K562 (cell line): ENCODE measurements at regions not wholly inside any gene's neighbourhood (a gene's known extent, or its start where the extent isn't known, plus 50 kb on each side); places are given as distances from the start of the nearest gene placed in this dataset.

ENCODE experiments used
- ATAC-seq: fragments of 200-7000 bp; cut with Tn5 transposase; 3 replicates; pipeline ENCODE4 v1.9.1; 2020; ENCODE audit warnings: moderate library complexity
- BruUV-seq: library from RNA; stranded (reverse); fragments of 400-500 nt; replicated peaks from 2 replicates; lab custom pipeline; 2021; lab: Mats Ljungman, UMichigan
- CTCF ChIA-PET: fragments of 300-600 bp; formaldehyde crosslinking; extraction: SDS; loops from one replicate; lab custom pipeline; 2021; ENCODE audit warnings: low intra/inter-chr PET ratio; lab: Yijun Ruan, JAX
- POLR2A ChIA-PET: fragments of 300-600, 350-650 bp; sonication (Branson Sonifier 250); formaldehyde crosslinking; extraction: SDS; loops from one replicate; lab custom pipeline; 2021; ENCODE audit warnings: antibody characterized with exemption, inconsistent platforms; lab: Yijun Ruan, JAX
- DNase-seq, 4 experiments: peaks; one replicate each; pipeline versions ENCODE4 v3.0.0 to v3.0.0-alpha.2; 2011 to 2018; ENCODE audit warnings: low spot score in 3 of 4, mixed read lengths in 3 of 4; ENCODE audit errors: extremely low read depth in 1 of 4
- FAIRE-seq: peaks from 2 replicates; lab custom pipeline; 2011; peaks lifted over from hg19 to GRCh38; lab: Jason Lieb, UNC
- H2AFZ ChIP-seq: 2 replicates; pipeline ENCODE4 v1.6.0; 2011; ENCODE audit warnings: low read depth, low read length, control low read depth, inconsistent platforms
- H3K27ac ChIP-seq: fragments of 200-600 bp; 3 replicates; pipeline ENCODE4 v1.8.0; 2011; ENCODE audit warnings: low read depth, mild to moderate bottlenecking, control low read depth, inconsistent platforms, low read length, moderate library complexity, mixed read lengths; ENCODE audit errors: extremely low read depth
- H3K27me3 ChIP-seq, 2 experiments: fragments of 300-600 bp in 1 of 2; 2 replicates in 1 of 2; 3 replicates in 1 of 2; pipeline versions ENCODE4 v1.6.0 to v1.8.0; 2011; ENCODE audit warnings: inconsistent platforms in 2 of 2, low read length in 2 of 2, mild to moderate bottlenecking in 1 of 2, mixed read lengths in 1 of 2, moderate library complexity in 1 of 2; ENCODE audit not compliant: control insufficient read depth in 2 of 2, insufficient read depth in 2 of 2
- H3K36me3 ChIP-seq: fragments of 300-600 bp; 3 replicates; pipeline ENCODE4 v1.8.0; 2011; ENCODE audit warnings: mild to moderate bottlenecking, low read length, inconsistent platforms; ENCODE audit not compliant: control insufficient read depth, insufficient read depth
- H3K4me1 ChIP-seq, 2 experiments: fragments of 200-600 bp in 1 of 2; replicated peaks in 1 of 2; 2 replicates in 1 of 2; 3 replicates in 1 of 2; pipeline versions ENCODE4 v1.5.1 to v1.8.0; 2011; ENCODE audit warnings: inconsistent platforms in 2 of 2, low read length in 2 of 2, mild to moderate bottlenecking in 1 of 2, mixed read lengths in 1 of 2, moderate library complexity in 1 of 2; ENCODE audit not compliant: control insufficient read depth in 2 of 2, insufficient read depth in 2 of 2
- H3K4me2 ChIP-seq: 2 replicates; pipeline ENCODE4 v1.6.1; 2011; ENCODE audit warnings: low read length, control low read depth, inconsistent platforms, mixed read lengths; ENCODE audit not compliant: insufficient read depth
- H3K4me3 ChIP-seq: fragments of 200-600 bp; sonication (generic), shearing (Covaris generic); 2 replicates; pipeline ENCODE4 v1.5.1; 2016; ENCODE audit warnings: control low read depth, inconsistent platforms
- H3K79me2 ChIP-seq: fragments of 200-600 bp; 3 replicates; pipeline ENCODE4 v1.8.0; 2011; ENCODE audit warnings: low read length, inconsistent platforms; ENCODE audit not compliant: control insufficient read depth, insufficient read depth
- H3K9ac ChIP-seq, 2 experiments: 2 replicates each; pipeline versions ENCODE4 v1.6.0 to v1.6.1; 2011; ENCODE audit warnings: low read depth in 2 of 2, low read length in 2 of 2, control low read depth in 1 of 2, inconsistent platforms in 1 of 2, mild to moderate bottlenecking in 1 of 2, mixed read lengths in 1 of 2; ENCODE audit not compliant: insufficient read depth in 1 of 2
- H3K9me1 ChIP-seq: one replicate; pipeline ENCODE4 v1.6.0; 2011; ENCODE audit warnings: inconsistent platforms, mild to moderate bottlenecking, low read length, moderate library complexity; ENCODE audit not compliant: control insufficient read depth, insufficient read depth
- H3K9me3 ChIP-seq: replicated peaks from 2 replicates; pipeline ENCODE4 v1.5.1; 2011; ENCODE audit warnings: low read depth, low read length, inconsistent platforms; ENCODE audit not compliant: control insufficient read depth, insufficient read depth
- H4K20me1 ChIP-seq: replicated peaks from 2 replicates; pipeline ENCODE4 v1.6.1; 2011; ENCODE audit warnings: low read length, inconsistent platforms, mixed read lengths; ENCODE audit not compliant: control insufficient read depth, insufficient read depth
- CSDE1 ChIP-seq, 2 experiments: fragments of 450-650 bp; IDR thresholded peaks; 2 replicates each; pipeline ENCODE4 v1.6.1; 2016; ENCODE audit warnings: mild to moderate bottlenecking in 1 of 2
- ETV6 ChIP-seq, 3 experiments: fragments of 150-350 bp in 1 of 3; sonication (generic) in 1 of 3; formaldehyde crosslinking in 1 of 3; IDR thresholded peaks; 2 replicates each; pipeline versions ENCODE4 v1.6.1 to v1.8.0; 2014 to 2022; ENCODE audit warnings: borderline replicate concordance in 2 of 3, low read depth in 2 of 3, antibody characterized with exemption in 1 of 3, low read length in 1 of 3, mild to moderate bottlenecking in 1 of 3, missing genetic modification reagents in 1 of 3
- MAFG ChIP-seq: fragments of 450-650 bp; conservative IDR thresholded peaks from 2 replicates; pipeline ENCODE4 v1.6.1; 2016; ENCODE audit warnings: missing genetic modification characterization, missing compliant biosample characterization
- PKNOX1 ChIP-seq: fragments of 450-650 bp; IDR thresholded peaks from 2 replicates; pipeline ENCODE4 v1.6.1; 2016
- RFX1 ChIP-seq: fragments of 450-650 bp; IDR thresholded peaks from 2 replicates; pipeline ENCODE4 v1.6.1; 2016; ENCODE audit warnings: mild to moderate bottlenecking, moderate library complexity
- SMARCE1 ChIP-seq: fragments of 450-650 bp; IDR thresholded peaks from 2 replicates; pipeline ENCODE4 v1.7.1; 2016; ENCODE audit warnings: mild to moderate bottlenecking
- TSHZ1 ChIP-seq: fragments of 250-450 bp; sonication (Bioruptor Pico); IDR thresholded peaks from 2 replicates; pipeline ENCODE4 v1.4.0; 2020; ENCODE audit warnings: mild to moderate bottlenecking, moderate library complexity
- ZNF507 ChIP-seq: conservative IDR thresholded peaks from 2 replicates; pipeline ENCODE4 v1.6.1; 2017; ENCODE audit warnings: missing genetic modification characterization, missing compliant biosample characterization
- WGBS: fragments of 100-300 bp; shearing (Covaris generic); methylation state at CpG from one replicate; pipeline ENCODE4 v1.1.6; 2016; ENCODE audit warnings: low coverage, mixed read lengths; ENCODE audit not compliant: insufficient coverage; ENCODE audit errors: missing lambda C conversion rate; 5-methylcytosine and 5-hydroxymethylcytosine counted together
- in situ Hi-C: fragments of 300-500 bp; cut with MboI; formaldehyde crosslinking; loops from 4 replicates; pipeline ENCODE4 v1.15.0; 2018; ENCODE audit warnings: inconsistent platforms, mixed read lengths
- intact Hi-C: fragments of 100-400 bp; cut with micrococcal nuclease; formaldehyde crosslinking; loops from 2 replicates; pipeline ENCODE4 v1.14.2; 2022

- BruUV-seq = no TSS peak
- Histone ChIP-seq H2AFZ (no peak overlapping the region), H4K20me1 (no peaks in the 10 kb centered on the region), H3K4me1 (no peaks in the 10 kb centered on the region), H3K27me3 (no peaks in the 10 kb centered on the region), H3K4me2 (no peak overlapping the region), H3K9ac (no peak overlapping the region), H3K4me3 (no peak overlapping the region), H3K27ac (no peak overlapping the region), H3K79me2 (no peaks in the 10 kb centered on the region), H3K36me3 (no peaks in the 10 kb centered on the region), H3K9me1 (no peaks in the 10 kb centered on the region), H3K9me3 (no peaks in the 10 kb centered on the region)
- FAIRE-seq = no peak
- no peak for TF ChIP-seq RFX1
- no peak for TF ChIP-seq PKNOX1
- no peak for TF ChIP-seq ZNF507 (tag)
- no peak for TF ChIP-seq CSDE1 (IDR thresholded peaks at IDR 0.05)
- no peak for TF ChIP-seq SMARCE1
- TF ChIP-seq MAFG (tag) = no peak
- intact Hi-C loops (no loop called here), in situ Hi-C loops (no loop called here)
- CTCF ChIA-PET = no interaction called here
- POLR2A ChIA-PET = no interaction called here
- no peak for ATAC-seq
- no peak for DNase-seq
Observed at GRCh38 chr2:189232759-189233406, 53.3 kb upstream of the COL5A2 start.

- H3K9me3 ChIP-seq = no peaks in the 10 kb centered on the region
- no peaks in the 10 kb centered on the region for H3K79me2 ChIP-seq
- H3K27ac ChIP-seq = no peak overlapping the region
- H3K4me3 ChIP-seq = no peak overlapping the region
- TF ChIP-seq ETV6 (IDR thresholded peaks at IDR 0.05; ENCODE audit: borderline replicate concordance in 1 of 2, low read depth in 2 of 2, low read length in 1 of 2) (no peak), ETV6 (CRISPR knock-in tag; IDR thresholded peaks at IDR 0.05; ENCODE audit: borderline replicate concordance) (no peak), TSHZ1 (CRISPR knock-in tag) (no peak)
- H3K36me3 ChIP-seq = no peaks in the 10 kb centered on the region
- POLR2A ChIA-PET = no interaction called here
- H3K9ac ChIP-seq = no peak overlapping the region
- DNase-seq (no peak), FAIRE-seq (no peak), ATAC-seq (no peak)
- H3K27me3 ChIP-seq = no peaks in the 10 kb centered on the region
- H3K9me1 ChIP-seq = no peaks in the 10 kb centered on the region
- in situ Hi-C loops (no loop called here), intact Hi-C loops (no loop called here)
- BruUV-seq = no TSS peak
- H3K4me2 ChIP-seq = no peak overlapping the region
- H3K4me1 ChIP-seq = no peaks in the 10 kb centered on the region
- WGBS = 3% methylated on average over 2 of the region's 2 CpGs
- CTCF ChIA-PET = no interaction called here
- no peaks in the 10 kb centered on the region for H4K20me1 ChIP-seq
- H2AFZ ChIP-seq = no peak overlapping the region
Observed at GRCh38 chr2:189233527-189233926, 54.0 kb upstream of the COL5A2 start.
